Caco-2 (cell line): ENCODE measurements at regions not wholly inside any gene's neighbourhood (a gene's known extent, or its start where the extent isn't known, plus 50 kb on each side); places are given as distances from the start of the nearest gene placed in this dataset.

Source experiments
- BruUV-seq: library from RNA; stranded (reverse); fragments of 400-500 nt; replicated peaks from 2 replicates; lab custom pipeline; 2021; lab: Mats Ljungman, UMichigan
- CTCF ChIA-PET: fragments of 300-600 bp; sonication (Branson Sonifier 250); formaldehyde crosslinking; loops from one replicate; lab custom pipeline; 2022; ENCODE audit warnings: antibody characterized with exemption; lab: Charles Lee
- POLR2A ChIA-PET: fragments of 300-600 bp; sonication (Branson Sonifier 250); formaldehyde crosslinking; loops from one replicate; lab custom pipeline; 2022; ENCODE audit warnings: antibody characterized with exemption; lab: Charles Lee
- DNase-seq, 2 experiments: peaks; one replicate each; pipeline versions ENCODE4 v3.0.0 to v3.0.0-alpha.2; 2020 to 2022
- H3K27me3 ChIP-seq: replicated peaks from 2 replicates; pipeline ENCODE4 v1.6.0; 2011; ENCODE audit warnings: low read length; ENCODE audit not compliant: control insufficient read depth, insufficient read depth
- H3K36me3 ChIP-seq: 2 replicates; pipeline ENCODE4 v1.5.1; 2011; ENCODE audit warnings: low read length; ENCODE audit not compliant: control insufficient read depth, insufficient read depth
- H3K4me1 ChIP-seq: fragments of 250-450 bp; sonication (Bioruptor Pico); 2 replicates; pipeline ENCODE4 v1.5.1; 2020; ENCODE audit warnings: mild to moderate bottlenecking
- H3K4me3 ChIP-seq: 2 replicates; pipeline ENCODE4 v1.5.1; 2011; ENCODE audit warnings: low read depth, mild to moderate bottlenecking, control low read depth, low read length
- H3K9me3 ChIP-seq: fragments of 250-450 bp; sonication (Bioruptor Pico); 2 replicates; pipeline ENCODE4 v1.5.1; 2020; ENCODE audit warnings: mild to moderate bottlenecking, moderate library complexity
- H3K27ac Mint-ChIP-seq: one replicate; pipeline ENCODE4 v1.8.0; 2022; ENCODE audit warnings: mixed read lengths; ENCODE audit not compliant: unreplicated experiment
- H3K27me3 Mint-ChIP-seq: one replicate; pipeline ENCODE4 v1.8.0; 2022; ENCODE audit warnings: mixed read lengths; ENCODE audit not compliant: insufficient read depth, unreplicated experiment
- H3K36me3 Mint-ChIP-seq: one replicate; pipeline ENCODE4 v1.8.0; 2022; ENCODE audit warnings: mild to moderate bottlenecking, mixed read lengths; ENCODE audit not compliant: insufficient read depth, unreplicated experiment
- H3K4me1 Mint-ChIP-seq: one replicate; pipeline ENCODE4 v1.8.0; 2022; ENCODE audit warnings: low read depth, mixed read lengths; ENCODE audit not compliant: unreplicated experiment
- H3K4me3 Mint-ChIP-seq: one replicate; pipeline ENCODE4 v1.8.0; 2022; ENCODE audit warnings: mild to moderate bottlenecking, moderate library complexity, mixed read lengths; ENCODE audit not compliant: unreplicated experiment
- H3K9me3 Mint-ChIP-seq: one replicate; pipeline ENCODE4 v1.8.0; 2022; ENCODE audit warnings: mixed read lengths; ENCODE audit not compliant: unreplicated experiment
- CTCF ChIP-seq, 2 experiments: fragments of 200-600 bp in 1 of 2; IDR thresholded peaks; 1 replicate in 1 of 2; 2 replicates in 1 of 2; pipeline versions ENCODE4 v1.5.1 to v1.8.0; 2011 to 2022; ENCODE audit warnings: antibody characterized with exemption in 1 of 2, control low read depth in 1 of 2, inconsistent platforms in 1 of 2, low read depth in 1 of 2, low read length in 1 of 2, mild to moderate bottlenecking in 1 of 2, moderate library complexity in 1 of 2; ENCODE audit not compliant: insufficient read depth in 1 of 2, severe bottlenecking in 1 of 2, unreplicated experiment in 1 of 2
- intact Hi-C: fragments of 100-400 bp; cut with micrococcal nuclease; formaldehyde crosslinking; loops from one replicate; pipeline ENCODE4 v1.10.0; 2022; ENCODE audit not compliant: unreplicated experiment

DNA sequence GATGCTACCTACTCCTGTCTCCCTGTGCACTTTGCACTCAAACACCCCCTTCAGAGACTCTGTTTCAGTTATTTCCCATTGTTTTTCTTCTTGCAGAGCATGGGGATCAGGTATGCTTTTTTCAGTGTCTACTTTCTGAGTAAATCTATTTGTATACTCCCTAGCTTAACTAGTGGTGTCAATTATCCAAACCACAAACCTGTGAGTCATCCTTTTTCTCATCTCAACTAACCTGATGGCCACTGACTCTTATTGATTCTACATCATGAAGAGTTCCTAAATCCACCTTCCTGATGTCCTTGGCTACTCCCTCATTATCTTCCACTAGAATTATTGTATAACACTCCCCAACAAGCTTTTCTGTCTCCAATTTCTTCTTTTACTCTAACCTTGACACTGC, 68.0 kb downstream of the DIPK2A start:
- Histone ChIP-seq H3K9me3 (no peaks in the 10 kb centered on the region), H3K4me3 (no peak overlapping the region), H3K27me3 (no peaks in the 10 kb centered on the region), H3K4me1 (no peaks in the 10 kb centered on the region), H3K36me3 (no peaks in the 10 kb centered on the region)
- intact Hi-C loops = no loop called here
- H3K4me3 Mint-ChIP-seq = no peak overlapping the region
- CTCF ChIA-PET = no interaction called here
- no peaks in the 10 kb centered on the region for H3K36me3 Mint-ChIP-seq
- DNase-seq = no peak
- H3K27me3 Mint-ChIP-seq = no peaks in the 10 kb centered on the region
- H3K4me1 Mint-ChIP-seq = peaks cover 6% of the 10 kb centered on the region
- no peaks in the 10 kb centered on the region for H3K9me3 Mint-ChIP-seq
- H3K27ac Mint-ChIP-seq = no peak overlapping the region
- BruUV-seq = no TSS peak
- POLR2A ChIA-PET = no interaction called here
- no peak for TF ChIP-seq CTCF (IDR thresholded peaks at IDR 0.05; ENCODE audit: insufficient read depth in 1 of 2, low read depth in 1 of 2, low read length in 1 of 2, severe bottlenecking in 1 of 2, unreplicated experiment in 1 of 2)

DNA sequence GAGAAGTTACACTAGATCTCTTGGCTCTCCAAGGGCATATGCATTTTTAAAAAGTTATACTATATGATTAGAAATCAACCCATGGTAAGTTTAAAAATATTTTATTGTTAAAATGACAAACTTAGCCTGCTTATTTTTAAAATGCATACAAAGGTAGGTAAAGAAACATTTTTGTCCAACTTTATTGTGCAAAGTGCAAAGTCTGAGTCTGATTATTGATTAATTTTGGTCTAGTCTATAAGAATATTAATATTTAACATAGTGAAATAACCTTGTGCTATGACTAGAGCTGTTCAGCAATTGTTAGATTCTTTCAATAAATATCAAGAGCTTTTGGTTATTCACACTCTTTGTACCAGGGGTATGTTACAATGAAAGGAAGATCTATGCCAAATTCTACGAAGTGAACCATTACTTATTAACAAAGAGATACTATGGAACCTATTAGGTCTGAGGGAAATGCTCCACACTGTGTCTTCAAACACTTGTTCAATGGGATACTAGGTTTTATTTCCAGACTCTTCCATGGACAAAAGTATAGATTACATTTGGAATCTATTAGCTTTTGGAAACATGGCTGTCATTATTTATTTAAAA, 70.4 kb downstream of the DIPK2A start:
- no peak for TF ChIP-seq CTCF (IDR thresholded peaks at IDR 0.05; ENCODE audit: insufficient read depth in 1 of 2, low read depth in 1 of 2, low read length in 1 of 2, severe bottlenecking in 1 of 2, unreplicated experiment in 1 of 2)
- no peaks in the 10 kb centered on the region for H3K27me3 Mint-ChIP-seq
- intact Hi-C loops = no loop called here
- Histone ChIP-seq H3K4me1 (no peaks in the 10 kb centered on the region), H3K36me3 (no peaks in the 10 kb centered on the region), H3K9me3 (no peaks in the 10 kb centered on the region), H3K4me3 (no peak overlapping the region), H3K27me3 (no peaks in the 10 kb centered on the region)
- no peaks in the 10 kb centered on the region for H3K9me3 Mint-ChIP-seq
- no TSS peak for BruUV-seq
- POLR2A ChIA-PET = no interaction called here
- CTCF ChIA-PET = no interaction called here
- H3K27ac Mint-ChIP-seq = no peak overlapping the region
- no peak overlapping the region for H3K4me3 Mint-ChIP-seq
- no peaks in the 10 kb centered on the region for H3K36me3 Mint-ChIP-seq
- H3K4me1 Mint-ChIP-seq = peaks cover 6% of the 10 kb centered on the region
- no peak for DNase-seq

DNA sequence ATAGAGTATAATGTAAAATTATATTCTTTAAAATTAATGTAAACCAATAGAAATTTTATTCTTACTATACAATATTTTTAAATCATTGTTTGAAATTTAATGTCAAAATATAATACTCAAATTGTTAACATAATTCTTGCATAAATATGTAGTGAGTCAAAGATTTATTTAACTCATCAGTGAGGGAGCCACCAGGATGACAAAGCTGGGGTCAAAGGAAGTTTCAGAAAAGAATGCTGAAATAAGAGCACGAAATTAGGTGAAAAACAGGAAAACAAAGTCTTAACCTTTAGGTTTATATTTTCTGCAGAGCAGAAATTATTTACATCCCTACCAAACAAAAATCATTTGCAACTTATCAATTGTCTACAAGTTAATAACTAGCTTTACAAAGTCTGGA, 74.1 kb downstream of the DIPK2A start:
- no peaks in the 10 kb centered on the region for H3K36me3 ChIP-seq
- no peaks in the 10 kb centered on the region for H3K27me3 ChIP-seq
- H3K4me3 ChIP-seq = no peak overlapping the region
- Mint-ChIP-seq H3K4me3 (no peak overlapping the region), H3K9me3 (no peaks in the 10 kb centered on the region), H3K4me1 (no peaks in the 10 kb centered on the region), H3K27me3 (no peaks in the 10 kb centered on the region), H3K36me3 (no peaks in the 10 kb centered on the region), H3K27ac (no peak overlapping the region)
- H3K4me1 ChIP-seq = no peaks in the 10 kb centered on the region
- POLR2A ChIA-PET = no interaction called here
- BruUV-seq = no TSS peak
- no peak for TF ChIP-seq CTCF (IDR thresholded peaks at IDR 0.05; ENCODE audit: insufficient read depth in 1 of 2, low read depth in 1 of 2, low read length in 1 of 2, severe bottlenecking in 1 of 2, unreplicated experiment in 1 of 2)
- intact Hi-C loops = no loop called here
- CTCF ChIA-PET = no interaction called here
- no peaks in the 10 kb centered on the region for H3K9me3 ChIP-seq
- no peak for DNase-seq
